Astrocyte of the hippocampus (primary cell): ENCODE measurements at regions not wholly inside any gene's neighbourhood (a gene's known extent, or its start where the extent isn't known, plus 50 kb on each side); places are given as distances from the start of the nearest gene placed in this dataset.

Source experiments
- DNase-seq: peaks from one replicate; pipeline ENCODE4 v3.0.0; 2011; ENCODE audit warnings: low read depth, low spot score

- DNase-seq = no peak
Observed at GRCh38 chr7:25774675-25775074, 377.3 kb upstream of the NFE2L3 start.

GRCh38 chr7:25775570-25775969, 376.4 kb upstream of the NFE2L3 start:
- no peak for DNase-seq

- DNase-seq = peak; percentile 13
Observed at GRCh38 chr7:25775999-25776743, 375.8 kb upstream of the NFE2L3 start.

- no peak for DNase-seq
Observed at GRCh38 chr7:25776744-25777123, 375.3 kb upstream of the NFE2L3 start.

GRCh38 chr7:25777969-25778708, 373.9 kb upstream of the NFE2L3 start:
- DNase-seq = no peak

GRCh38 chr7:25779002-25779546, 372.9 kb upstream of the NFE2L3 start:
- DNase-seq = no peak

- DNase-seq = no peak
Observed at GRCh38 chr7:25780904-25781303, 371.1 kb upstream of the NFE2L3 start.

- no peak for DNase-seq
Observed at GRCh38 chr7:25781704-25782103, 370.3 kb upstream of the NFE2L3 start.

- peak; percentile 16 for DNase-seq
Observed at GRCh38 chr7:25786936-25787335, 365.1 kb upstream of the NFE2L3 start.

GRCh38 chr7:25787336-25787735, 364.7 kb upstream of the NFE2L3 start:
- no peak for DNase-seq

GRCh38 chr7:25788371-25788770, 363.6 kb upstream of the NFE2L3 start:
- no peak for DNase-seq

GRCh38 chr7:25788961-25789620, 362.9 kb upstream of the NFE2L3 start:
- DNase-seq = no peak

- peak; percentile 50 for DNase-seq
Observed at GRCh38 chr7:25789701-25790640, 362.0 kb upstream of the NFE2L3 start.

- no peak for DNase-seq
Observed at GRCh38 chr7:25790963-25791362, 361.0 kb upstream of the NFE2L3 start.

- no peak for DNase-seq
Observed at GRCh38 chr7:25792586-25792985, 359.4 kb upstream of the NFE2L3 start.

GRCh38 chr7:25795824-25796235, 356.2 kb upstream of the NFE2L3 start:
- DNase-seq = peak; percentile 15

GRCh38 chr7:25798344-25798743, 353.7 kb upstream of the NFE2L3 start:
- DNase-seq = no peak

GRCh38 chr7:25801214-25801613, 350.8 kb upstream of the NFE2L3 start:
- DNase-seq = no peak

GRCh38 chr7:25802057-25802456, 349.9 kb upstream of the NFE2L3 start:
- DNase-seq = no peak

GRCh38 chr7:25802473-25802872, 349.5 kb upstream of the NFE2L3 start:
- no peak for DNase-seq
